ENCODE measurements at regions not wholly inside any gene's neighbourhood (a gene's known extent, or its start where the extent isn't known, plus 50 kb on each side); places are given as distances from the start of the nearest gene placed in this dataset.

- DNase-seq, result no peak
Measured at GRCh38 chr1:208923946-208924720, 659.4 kb upstream of the CAMK1G start.

DNA sequence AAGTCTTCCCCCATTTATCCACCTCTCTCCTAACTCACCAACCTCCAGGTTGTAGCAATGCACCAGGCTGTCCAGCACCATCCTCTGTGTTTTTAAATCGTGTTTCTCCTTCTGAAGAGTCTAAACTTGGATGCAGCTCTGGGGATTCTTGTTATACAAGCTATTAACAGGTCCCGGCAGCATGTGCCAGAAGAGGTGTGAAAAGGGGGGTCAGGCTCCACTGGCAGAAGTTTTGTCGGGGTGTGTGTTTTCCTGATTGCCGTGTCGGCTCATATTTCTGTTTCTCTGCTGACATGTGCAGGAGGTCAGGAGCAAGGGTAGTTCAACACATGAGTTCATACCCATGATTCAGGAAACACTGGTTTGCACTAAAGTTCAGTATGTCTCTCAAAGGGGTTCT, 658.6 kb upstream of the CAMK1G start:
- DNase-seq, result no peak

DNA sequence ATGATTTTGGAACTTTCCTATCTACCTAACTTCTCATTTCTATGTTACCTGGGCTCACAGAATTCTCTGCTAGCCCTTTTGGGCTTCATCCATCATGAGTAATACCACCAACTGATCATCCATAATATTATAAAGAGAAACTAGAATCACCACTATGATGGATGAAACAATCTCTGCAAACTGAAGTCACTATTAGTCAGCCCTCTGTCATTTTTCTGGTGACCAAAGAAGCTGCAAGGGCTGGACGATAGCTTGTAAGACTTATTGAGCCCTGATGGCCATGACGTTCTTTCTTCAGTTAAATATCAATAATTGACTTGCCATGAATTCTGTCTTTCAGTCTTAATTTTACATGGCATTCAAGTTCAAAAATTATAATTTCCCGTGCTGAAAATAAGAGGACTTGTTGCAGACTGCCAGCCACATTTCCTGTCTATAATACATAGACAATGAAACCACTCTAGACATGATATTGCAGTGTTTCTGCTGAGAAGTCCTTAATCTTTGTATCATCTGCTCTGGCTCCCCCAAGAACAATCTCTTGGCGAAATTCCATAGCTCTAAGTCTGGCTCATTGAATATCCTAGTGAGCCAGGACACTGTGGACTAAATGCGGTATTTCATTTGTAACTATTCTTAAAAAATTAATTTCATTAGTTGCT, 655.0 kb upstream of the CAMK1G start:
- DNase-seq, result no peak

DNA sequence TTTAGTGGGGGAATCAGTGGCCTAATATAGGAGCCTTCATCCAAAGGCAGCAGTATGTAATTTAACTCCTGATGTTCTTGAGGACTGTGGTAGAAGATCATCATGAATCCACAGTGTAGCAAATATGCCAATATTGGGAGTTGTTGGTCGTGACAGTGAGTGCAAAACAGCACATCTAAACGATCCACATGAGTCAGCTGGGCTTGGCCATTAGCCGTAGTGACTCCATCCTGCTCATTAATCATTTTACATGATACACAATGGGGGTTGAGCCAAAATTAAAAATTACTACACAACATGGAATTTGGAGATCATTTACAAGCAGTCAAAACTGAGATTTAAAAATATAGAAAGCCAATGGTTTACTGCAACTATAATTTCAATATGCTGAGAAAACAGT, 653.9 kb upstream of the CAMK1G start:
- no peak for DNase-seq

- no peak for DNase-seq
Measured at GRCh38 chr1:208931936-208932335, 651.6 kb upstream of the CAMK1G start.

- DNase-seq, result no peak
Measured at GRCh38 chr1:208933984-208934525, 649.5 kb upstream of the CAMK1G start.

DNA sequence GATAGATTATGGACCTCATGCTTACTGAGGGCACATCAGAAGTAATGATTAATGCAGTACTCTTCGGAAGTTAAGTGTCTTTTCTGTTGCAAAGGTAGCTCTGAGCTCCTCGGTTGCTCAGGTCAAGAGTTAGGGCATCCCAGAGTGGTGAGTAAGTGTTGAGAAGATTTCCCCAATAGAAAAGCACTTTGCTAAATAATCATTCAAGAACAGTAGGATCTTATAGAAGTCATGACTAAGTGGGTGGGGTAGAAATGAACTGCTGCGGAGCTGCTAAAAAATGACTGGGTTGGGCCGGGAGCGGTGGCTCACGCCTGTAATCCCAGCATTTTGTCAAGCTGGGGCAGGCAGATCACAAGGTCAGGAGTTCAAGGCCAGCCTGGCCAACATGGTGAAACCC, 648.6 kb upstream of the CAMK1G start:
- DNase-seq, result no peak

DNA sequence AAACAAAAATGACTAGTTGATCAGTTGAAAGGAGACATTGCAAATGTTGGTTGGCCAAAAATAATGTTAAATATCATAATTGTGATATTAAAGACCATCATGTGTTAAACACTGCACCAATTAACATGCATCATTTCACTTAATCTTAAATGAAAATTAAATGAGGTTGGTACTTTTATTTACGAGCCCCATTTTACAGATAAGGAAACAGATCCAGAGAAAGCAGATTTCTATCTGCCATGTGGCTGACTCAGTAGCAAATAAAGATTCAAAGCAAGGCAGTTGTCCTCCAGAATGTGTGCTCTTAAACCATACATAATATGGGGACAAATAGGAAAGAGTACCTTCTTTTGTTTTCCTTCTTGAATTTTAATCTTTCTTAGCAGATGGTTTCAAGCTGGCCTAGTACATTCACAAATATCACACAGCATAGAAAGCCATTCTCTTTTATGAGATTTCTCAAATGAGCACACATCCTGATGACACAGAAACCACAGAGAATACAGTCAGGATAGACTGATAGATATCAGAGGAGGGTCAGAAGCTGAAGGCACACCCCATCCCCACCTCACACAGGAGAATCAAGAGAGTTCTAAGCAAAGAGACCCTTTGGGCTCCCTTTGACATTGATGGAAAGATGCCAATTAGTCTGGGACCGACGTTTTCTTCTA, 647.9 kb upstream of the CAMK1G start:
- DNase-seq, result no peak

DNA sequence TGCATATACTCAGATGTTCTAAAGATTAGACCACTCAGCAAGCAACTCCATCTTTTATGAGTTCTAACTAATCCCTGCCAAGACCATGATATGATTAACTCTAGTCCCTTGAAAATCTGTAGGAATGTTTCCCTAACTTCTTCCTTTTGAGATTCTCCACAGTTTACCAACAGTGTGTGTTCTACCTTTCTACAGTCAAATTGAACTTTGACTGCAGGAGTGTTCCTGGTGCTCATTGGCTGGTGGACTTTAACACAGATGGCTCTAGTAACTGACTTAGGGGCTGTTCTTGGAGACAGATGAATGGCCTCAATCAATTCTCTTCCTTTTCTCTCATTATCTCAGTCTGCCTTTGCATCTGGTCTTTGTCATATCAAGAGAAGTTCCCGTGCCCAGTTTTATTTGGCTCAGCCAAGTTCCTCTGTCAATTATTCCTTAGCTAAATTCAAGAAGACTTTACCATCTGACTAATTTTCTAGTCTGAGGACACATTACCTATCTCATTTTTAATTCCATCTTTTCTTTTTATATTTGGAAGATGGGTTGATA, 643.9 kb upstream of the CAMK1G start:
- DNase-seq, result no peak

DNA sequence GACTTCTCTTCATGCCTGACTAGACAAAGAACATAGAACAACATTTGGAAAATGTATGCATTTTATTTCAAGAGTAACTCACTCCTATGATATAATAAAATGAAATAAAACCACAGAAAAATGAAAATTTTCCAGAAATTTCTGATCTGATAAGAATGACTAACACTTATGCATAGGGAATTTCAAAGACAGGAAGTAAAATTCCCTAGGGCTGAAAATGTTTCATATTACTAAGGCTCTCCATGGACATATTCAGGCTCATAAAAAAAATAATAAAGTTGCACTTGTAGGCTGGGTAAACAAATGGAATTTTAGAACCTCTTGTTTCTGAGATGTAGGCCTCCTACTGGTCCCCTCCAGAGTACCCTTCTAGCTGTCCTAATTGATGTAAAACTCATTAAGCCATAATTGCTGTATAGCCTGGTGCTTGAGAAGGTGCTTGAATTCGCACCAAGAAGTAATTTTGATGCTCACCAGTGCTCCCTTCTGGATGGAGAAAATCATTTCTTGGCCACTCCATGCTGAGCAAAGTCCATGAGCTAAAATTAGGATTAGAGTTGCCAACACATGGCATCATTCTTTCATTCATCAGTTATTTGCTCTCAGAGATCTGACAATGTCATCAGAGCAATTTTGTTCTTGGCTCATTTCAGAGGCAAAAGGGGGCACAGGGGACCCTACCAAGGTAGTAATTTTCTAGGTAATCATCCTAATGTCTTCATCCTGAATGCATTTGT, 641.0 kb upstream of the CAMK1G start:
- DNase-seq, result no peak

GRCh38 chr1:208943291-208943690, 640.2 kb upstream of the CAMK1G start:
- DNase-seq, result no peak

DNA sequence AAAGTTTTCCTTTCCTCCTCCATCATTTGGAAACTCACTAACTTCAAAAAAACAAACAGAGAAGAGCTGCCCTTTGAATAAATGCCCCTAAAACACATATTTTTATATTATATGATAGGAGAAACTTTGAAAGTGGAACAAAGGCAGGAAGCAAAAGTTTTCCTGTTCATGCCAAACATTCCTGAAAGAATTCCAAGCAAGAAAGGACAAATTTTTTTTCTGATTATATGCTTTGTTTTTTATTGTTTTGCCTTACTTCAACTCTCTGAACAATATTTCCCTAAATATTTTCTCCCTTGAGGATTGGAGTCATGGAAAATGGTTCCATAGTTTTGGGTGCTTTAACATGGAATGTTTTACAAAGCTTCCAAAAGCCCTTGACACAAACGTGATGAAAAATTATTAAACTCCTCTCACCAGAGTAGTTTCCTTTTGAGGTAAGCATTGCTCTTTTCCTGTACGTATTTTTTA, 638.5 kb upstream of the CAMK1G start:
- DNase-seq, result no peak

DNA sequence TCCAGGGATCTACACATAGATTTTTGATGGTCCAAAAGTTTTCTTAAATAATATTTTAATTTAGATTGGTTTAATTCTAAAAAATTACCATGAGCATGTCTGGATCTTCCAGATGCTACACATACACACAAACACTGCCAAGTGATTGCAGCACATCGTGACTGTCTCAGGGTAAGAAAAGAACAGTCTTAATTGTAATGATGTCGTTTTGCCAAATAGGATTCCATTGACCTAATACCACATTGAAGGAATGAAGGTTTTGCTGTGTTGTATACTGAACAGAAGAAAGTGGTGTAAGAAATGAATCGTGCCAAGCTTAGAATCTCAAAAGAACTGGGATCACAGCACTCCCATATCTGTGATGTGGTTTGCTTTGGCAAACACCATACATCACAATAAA, 633.3 kb upstream of the CAMK1G start:
- no peak for DNase-seq

DNA sequence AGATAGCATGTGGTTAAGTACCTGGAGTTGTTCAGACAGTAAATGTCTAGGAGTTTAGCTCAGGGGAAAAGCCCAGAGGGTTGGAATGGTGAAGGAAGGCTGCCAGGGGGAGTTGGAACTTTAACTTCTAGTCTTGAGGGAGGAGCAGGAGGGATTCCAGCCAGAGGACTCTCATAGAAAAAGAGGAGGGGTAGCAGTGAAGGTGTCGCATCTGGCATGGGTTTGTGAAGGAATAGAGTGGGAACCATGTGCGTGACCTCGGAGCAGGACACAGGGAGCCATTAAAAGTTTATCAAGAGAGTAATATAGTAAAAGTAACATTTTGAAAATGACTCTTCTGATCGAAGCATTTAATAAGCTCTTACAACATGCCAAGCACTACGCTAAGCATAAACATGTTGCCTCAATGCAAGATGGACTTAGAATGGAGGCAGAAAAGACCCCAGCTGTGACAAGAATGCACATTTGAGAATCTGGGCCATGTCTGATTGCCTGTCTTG, 632.4 kb upstream of the CAMK1G start:
- DNase-seq, result no peak

DNA sequence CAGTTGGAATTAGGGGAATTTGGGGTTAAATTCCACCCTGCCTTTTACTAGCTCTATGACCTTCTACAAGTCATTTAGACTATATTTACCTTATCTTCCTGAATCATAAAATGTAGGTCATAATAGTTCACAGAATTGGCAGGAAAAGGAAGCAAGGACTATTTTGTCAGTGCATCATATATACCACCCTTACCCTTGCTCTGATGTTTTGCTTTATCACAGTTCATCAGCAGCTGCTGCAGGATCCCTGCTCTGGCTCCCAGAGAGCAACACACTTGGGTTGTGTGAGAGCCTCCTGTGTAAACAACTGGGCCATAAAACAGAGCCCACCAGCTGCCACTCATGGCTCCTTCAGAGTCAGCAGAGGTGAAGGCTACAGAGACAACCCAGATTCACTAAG, 631.6 kb upstream of the CAMK1G start:
- no peak for DNase-seq

GRCh38 chr1:208962867-208963266, 620.6 kb upstream of the CAMK1G start:
- no peak for DNase-seq

DNA sequence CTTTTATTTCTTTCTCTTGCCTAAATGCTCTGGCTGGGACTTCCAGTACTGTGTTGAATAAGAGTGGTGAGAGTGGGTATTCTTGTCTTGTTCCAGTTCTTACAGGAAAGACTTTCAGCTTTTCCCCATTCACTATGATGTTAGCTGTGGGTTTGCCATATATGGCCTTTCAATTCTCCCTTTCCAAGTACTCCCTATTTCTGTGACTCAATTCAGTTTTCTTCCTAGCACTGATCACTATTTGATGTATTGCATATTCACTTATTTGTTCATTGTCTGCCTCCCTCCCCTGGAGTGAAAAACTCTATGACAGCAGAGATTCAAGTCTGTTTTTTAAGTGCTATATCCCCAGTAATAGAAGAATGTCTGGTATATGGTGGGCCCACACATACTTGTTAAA, 618.2 kb upstream of the CAMK1G start:
- no peak for DNase-seq

- DNase-seq, result no peak
Measured at GRCh38 chr1:208967334-208967733, 616.2 kb upstream of the CAMK1G start.

DNA sequence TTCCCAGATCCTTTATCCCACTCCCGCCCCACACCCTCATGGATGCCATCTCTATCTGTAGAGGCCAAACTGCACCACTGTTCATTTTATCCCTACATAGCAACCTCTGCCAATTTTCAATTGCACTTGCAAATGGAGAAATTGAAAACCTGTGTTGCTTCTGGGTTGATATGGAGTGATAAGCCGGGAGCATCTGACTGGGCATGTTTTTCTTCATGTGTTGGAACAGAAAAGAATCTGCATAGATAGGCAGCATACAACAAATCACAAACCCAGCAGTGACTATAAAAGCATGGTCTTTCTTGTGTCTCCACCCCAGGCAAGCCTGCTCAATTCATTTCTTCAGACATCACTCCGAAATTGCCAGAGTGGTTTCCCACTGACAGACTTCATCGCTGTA, 608.8 kb upstream of the CAMK1G start:
- DNase-seq, result no peak

DNA sequence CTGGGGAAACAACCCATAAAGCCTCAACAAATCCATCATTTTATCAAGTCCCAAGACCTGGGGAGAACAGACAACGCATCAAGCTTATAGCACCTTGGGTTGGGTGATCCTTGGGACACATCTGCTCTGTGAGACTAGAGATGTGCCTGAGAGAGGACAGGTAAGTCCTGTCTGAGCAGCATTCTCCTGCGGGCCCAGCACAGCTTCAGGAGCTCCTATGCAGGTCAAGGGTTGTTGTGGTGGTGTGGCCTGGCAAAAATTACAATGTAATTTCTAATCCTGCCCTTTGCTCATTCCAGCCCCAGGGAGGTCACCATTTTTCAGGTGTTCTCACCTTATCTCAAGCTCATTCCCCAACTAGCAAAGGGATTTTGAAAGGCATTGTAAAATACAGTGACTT, 608.1 kb upstream of the CAMK1G start:
- no peak for DNase-seq

DNA sequence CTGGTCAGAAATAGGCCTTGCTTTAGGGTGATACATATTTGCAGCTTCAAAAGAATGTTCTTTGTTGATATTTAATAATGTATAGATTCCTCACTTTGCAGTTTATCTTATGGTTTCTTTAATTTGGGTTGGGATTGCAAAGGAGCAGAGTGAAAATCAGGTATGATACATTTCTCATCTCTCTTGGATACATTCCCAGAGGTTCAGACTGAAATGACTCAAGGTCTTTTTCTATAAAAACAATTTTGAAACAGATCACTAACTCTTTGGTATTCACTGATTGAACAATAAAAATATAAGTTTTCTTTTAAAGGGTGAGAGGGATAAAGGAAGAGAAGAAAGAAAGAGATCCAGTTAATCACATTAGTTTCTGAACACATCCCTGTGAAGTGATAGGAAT, 606.5 kb upstream of the CAMK1G start:
- no peak for DNase-seq

DNA sequence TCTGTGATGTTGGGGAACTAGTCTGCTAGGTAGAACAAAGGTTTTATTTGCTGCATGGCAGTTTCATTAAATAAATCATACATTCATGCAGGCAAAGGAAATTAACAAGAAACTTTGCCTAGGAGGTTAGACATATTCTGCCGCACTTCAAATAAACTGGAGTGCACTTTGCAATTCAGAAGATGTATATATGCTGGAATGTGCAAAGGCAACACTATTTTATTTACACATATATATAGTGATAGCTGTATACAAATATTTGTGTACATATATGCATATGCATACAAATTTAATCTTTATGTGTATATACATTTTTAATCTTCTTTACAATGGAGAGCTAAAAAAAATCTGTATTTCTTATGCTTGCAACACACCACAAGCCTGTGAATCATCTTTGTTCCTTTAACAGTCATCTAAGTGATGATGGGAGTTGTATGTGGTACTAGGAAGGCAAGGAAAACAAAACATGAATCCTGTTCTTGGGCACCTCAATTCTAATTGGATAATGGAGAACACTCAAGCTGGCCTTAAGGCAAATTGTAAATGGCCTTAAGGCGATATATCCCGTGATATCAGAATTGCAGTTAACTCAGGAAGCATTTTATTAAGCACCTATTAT, 605.8 kb upstream of the CAMK1G start:
- no peak for DNase-seq
